ENCODE measurements at regions not wholly inside any gene's neighbourhood (a gene's known extent, or its start where the extent isn't known, plus 50 kb on each side); places are given as distances from the start of the nearest gene placed in this dataset.
"Not testable (repeated sequence)": the region's sequence is repeated elsewhere in the genome, so short reads cannot be mapped to it uniquely, and the experiment has no call there.

GRCh38 chr2:53610260-53610659 lies 157.3 kb upstream of the CHAC2 start:
- H3K9me3 ChIP-seq: no peaks in the 10 kb centered on the region
- TF ChIP-seq EP300 (IDR thresholded peaks at IDR 0.05; ENCODE audit: low read depth) (no peak), CTCF (IDR thresholded peaks at IDR 0.05) (no peak), POLR2A (IDR thresholded peaks at IDR 0.05) (no peak), POLR2AphosphoS5 (IDR thresholded peaks at IDR 0.05) (no peak)
- no peak overlapping the region for H3K27ac ChIP-seq
- intact Hi-C loops (cut with DNase I; ENCODE audit: low total_unique reads) (no loop called here), in situ Hi-C loops (cut with MboI; ENCODE audit: low pct_ligation_motif_present in 1 of 4, low pct_unique_long_range_greater_than_20kb in 1 of 4, low sequenced_read_pairs in 3 of 4) (no loop called here)
- H3K4me1 ChIP-seq: no peaks in the 10 kb centered on the region
- H3K36me3 ChIP-seq: no peaks in the 10 kb centered on the region
- no peaks in the 10 kb centered on the region for H3K27me3 ChIP-seq
- H3K4me3 ChIP-seq: no peak overlapping the region
- no peak for DNase-seq

GRCh38 chr2:53609551-53609950 lies 158.1 kb upstream of the CHAC2 start:
- no peak for DNase-seq
- no peaks in the 10 kb centered on the region for H3K27me3 ChIP-seq
- in situ Hi-C loops (cut with MboI; ENCODE audit: low pct_ligation_motif_present in 1 of 4, low pct_unique_long_range_greater_than_20kb in 1 of 4, low sequenced_read_pairs in 3 of 4): no loop called here
- H3K27ac ChIP-seq: no peak overlapping the region
- no peaks in the 10 kb centered on the region for H3K4me1 ChIP-seq
- 80 to 90% methylated on average over 1 to 6 of the region's 6 CpGs for WGBS, 2 donors (ENCODE audit: low coverage in 1 of 2)
- intact Hi-C loops (cut with DNase I; ENCODE audit: low total_unique reads): no loop called here
- H3K36me3 ChIP-seq: no peaks in the 10 kb centered on the region
- no peak overlapping the region for H3K4me3 ChIP-seq
- TF ChIP-seq POLR2A (IDR thresholded peaks at IDR 0.05) (no peak), EP300 (IDR thresholded peaks at IDR 0.05; ENCODE audit: low read depth) (no peak), POLR2AphosphoS5 (IDR thresholded peaks at IDR 0.05) (no peak), CTCF (IDR thresholded peaks at IDR 0.05) (no peak)
- no peaks in the 10 kb centered on the region for H3K9me3 ChIP-seq

GRCh38 chr2:53608293-53608692 lies 159.3 kb upstream of the CHAC2 start:
- 73 to 91% methylated on average over 5 of the region's 5 CpGs for WGBS, 2 donors (ENCODE audit: low coverage in 1 of 2)
- no peak for TF ChIP-seq POLR2AphosphoS5 (IDR thresholded peaks at IDR 0.05)
- no peaks in the 10 kb centered on the region for H3K27me3 ChIP-seq
- no peaks in the 10 kb centered on the region for H3K36me3 ChIP-seq
- H3K9me3 ChIP-seq: no peaks in the 10 kb centered on the region
- H3K4me1 ChIP-seq: no peaks in the 10 kb centered on the region
- in situ Hi-C loops (cut with MboI; ENCODE audit: low pct_ligation_motif_present in 1 of 4, low pct_unique_long_range_greater_than_20kb in 1 of 4, low sequenced_read_pairs in 3 of 4): no loop called here
- H3K4me3 ChIP-seq: no peak overlapping the region
- intact Hi-C loops (cut with DNase I; ENCODE audit: low total_unique reads): no loop called here
- no peak for DNase-seq
- no peak overlapping the region for H3K27ac ChIP-seq

GRCh38 chr2:53600815-53601214 lies 166.8 kb upstream of the CHAC2 start:
- intact Hi-C loops (cut with DNase I; ENCODE audit: low total_unique reads): no loop called here
- H3K27me3 ChIP-seq: no peaks in the 10 kb centered on the region
- H3K36me3 ChIP-seq: no peaks in the 10 kb centered on the region
- H3K27ac ChIP-seq: no peak overlapping the region
- no peaks in the 10 kb centered on the region for H3K4me1 ChIP-seq
- TF ChIP-seq POLR2A (IDR thresholded peaks at IDR 0.05): no peak
- no peak for TF ChIP-seq EP300 (IDR thresholded peaks at IDR 0.05; ENCODE audit: low read depth)
- TF ChIP-seq POLR2AphosphoS5 (IDR thresholded peaks at IDR 0.05): no peak
- TF ChIP-seq CTCF (IDR thresholded peaks at IDR 0.05): no peak
- no peaks in the 10 kb centered on the region for H3K9me3 ChIP-seq
- H3K4me3 ChIP-seq: no peak overlapping the region
- WGBS, 2 donors (ENCODE audit: low coverage in 1 of 2): 67 to 71% methylated on average over 1 to 3 of the region's 3 CpGs
- DNase-seq: no peak
- in situ Hi-C loops (cut with MboI; ENCODE audit: low pct_ligation_motif_present in 1 of 4, low pct_unique_long_range_greater_than_20kb in 1 of 4, low sequenced_read_pairs in 3 of 4): no loop called here

- in situ Hi-C loops (cut with MboI; ENCODE audit: low pct_ligation_motif_present in 1 of 4, low pct_unique_long_range_greater_than_20kb in 1 of 4, low sequenced_read_pairs in 3 of 4); H3K9me3 ChIP-seq; H3K4me3 ChIP-seq; H3K4me1 ChIP-seq; H3K27me3 ChIP-seq; H3K27ac ChIP-seq; intact Hi-C loops (cut with DNase I; ENCODE audit: low total_unique reads); DNase-seq; H3K36me3 ChIP-seq: not testable (repeated sequence)
- WGBS, 2 donors (ENCODE audit: low coverage in 1 of 2): 90 to 91% methylated on average over 23 to 38 of the region's 38 CpGs
These were observed 180.6 kb upstream of the CHAC2 start for GRCh38 chr2:53586733-53587612.

Measured in transverse colon (tissue), 4 donors.